Mesothelial cell of epicardium (in vitro differentiated cells): ENCODE measurements at regions not wholly inside any gene's neighbourhood (a gene's known extent, or its start where the extent isn't known, plus 50 kb on each side); places are given as distances from the start of the nearest gene placed in this dataset.

Experiments
- DNase-seq, 2 experiments: peaks; one replicate each; pipeline ENCODE4 v3.0.0; 2021; ENCODE audit warnings: low spot score in 2 of 2; ENCODE audit not compliant: unreplicated experiment in 2 of 2
- H3K27ac Mint-ChIP-seq: 2 replicates; pipeline ENCODE4 v1.8.0; 2021; ENCODE audit warnings: mixed read lengths
- H3K27me3 Mint-ChIP-seq: 2 replicates; pipeline ENCODE4 v1.8.0; 2021; ENCODE audit warnings: low read depth, mixed read lengths
- H3K36me3 Mint-ChIP-seq: 2 replicates; pipeline ENCODE4 v1.8.0; 2021; ENCODE audit warnings: mixed read lengths
- H3K4me1 Mint-ChIP-seq: 2 replicates; pipeline ENCODE4 v1.8.0; 2021; ENCODE audit warnings: mixed read lengths
- H3K4me3 Mint-ChIP-seq: 2 replicates; pipeline ENCODE4 v1.8.0; 2021; ENCODE audit warnings: mild to moderate bottlenecking, moderate library complexity, mixed read lengths
- H3K9me3 Mint-ChIP-seq: 2 replicates; pipeline ENCODE4 v1.8.0; 2021; ENCODE audit warnings: mixed read lengths
- CTCF ChIP-seq: fragments of 200-600 bp; sonication (generic); IDR thresholded peaks from one replicate; pipeline ENCODE4 v1.5.0; 2021; ENCODE audit warnings: antibody characterized with exemption; ENCODE audit not compliant: unreplicated experiment

- Mint-ChIP-seq H3K4me1 (peaks cover 12% of the 10 kb centered on the region), H3K27me3 (peaks cover 66% of the 10 kb centered on the region), H3K4me3 (no peak overlapping the region), H3K36me3 (no peaks in the 10 kb centered on the region), H3K9me3 (no peaks in the 10 kb centered on the region), H3K27ac (no peak overlapping the region)
- DNase-seq = no peak
- no peak for TF ChIP-seq CTCF
These were observed 172.4 kb upstream of the PDE10A start for GRCh38 chr6:165835410-165835851.

GRCh38 chr6:165834613-165835259, 171.7 kb upstream of the PDE10A start:
- Mint-ChIP-seq H3K4me1 (peaks cover 12% of the 10 kb centered on the region), H3K27ac (no peak overlapping the region), H3K27me3 (peaks cover 63% of the 10 kb centered on the region), H3K4me3 (no peak overlapping the region), H3K9me3 (no peaks in the 10 kb centered on the region), H3K36me3 (no peaks in the 10 kb centered on the region)
- no peak for DNase-seq
- TF ChIP-seq CTCF = no peak

GRCh38 chr6:165833355-165833754, 170.3 kb upstream of the PDE10A start:
- Mint-ChIP-seq H3K27ac (no peak overlapping the region), H3K27me3 (peaks cover 68% of the 10 kb centered on the region), H3K9me3 (no peaks in the 10 kb centered on the region), H3K36me3 (no peaks in the 10 kb centered on the region), H3K4me3 (no peak overlapping the region), H3K4me1 (peaks cover 8% of the 10 kb centered on the region)
- no peak for TF ChIP-seq CTCF
- no peak for DNase-seq

DNA sequence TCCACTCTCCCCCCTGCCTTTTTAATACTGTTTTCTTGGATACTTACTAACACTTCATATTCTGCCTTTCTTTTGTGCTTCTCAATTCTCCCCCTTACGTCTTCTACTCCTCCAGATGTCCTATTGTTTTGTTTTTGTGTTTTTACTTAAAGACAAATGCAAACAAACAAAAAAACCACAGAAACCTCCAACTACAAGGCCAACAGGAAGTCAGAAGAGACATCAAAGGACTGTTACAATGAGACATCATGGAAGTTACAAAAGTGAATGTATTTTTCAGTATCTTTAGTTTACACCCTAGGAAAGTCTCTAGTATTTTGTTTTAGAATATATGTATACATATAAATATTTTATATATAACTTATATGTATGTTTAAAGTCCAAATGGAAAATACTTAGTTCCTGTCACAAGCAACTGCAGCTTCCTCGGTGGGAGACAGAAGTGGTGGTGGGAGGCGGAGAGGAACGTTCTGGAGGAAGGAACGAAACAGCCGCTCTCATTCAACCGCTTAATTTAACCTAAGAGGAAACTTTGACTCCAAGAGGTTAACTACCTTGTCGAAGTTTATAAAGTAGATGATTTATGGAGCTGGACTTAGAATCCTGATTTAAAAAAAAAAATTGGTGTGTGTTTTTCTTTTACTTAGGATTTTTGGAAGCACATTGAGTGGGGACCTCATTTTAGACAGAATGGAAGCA, 168.9 kb upstream of the PDE10A start:
- no peak for DNase-seq
- TF ChIP-seq CTCF = no peak
- H3K9me3 Mint-ChIP-seq = no peaks in the 10 kb centered on the region

GRCh38 chr6:165830761-165831160, 167.7 kb upstream of the PDE10A start:
- Mint-ChIP-seq H3K36me3 (no peaks in the 10 kb centered on the region), H3K9me3 (no peaks in the 10 kb centered on the region), H3K27me3 (peaks cover 71% of the 10 kb centered on the region), H3K4me3 (no peak overlapping the region), H3K27ac (no peak overlapping the region), H3K4me1 (peaks cover 4% of the 10 kb centered on the region)
- TF ChIP-seq CTCF = no peak
- DNase-seq = no peak

More for the DNA sequence above, 168.9 kb upstream of the PDE10A start:
- Mint-ChIP-seq H3K27ac (no peak overlapping the region), H3K4me1 (peaks cover 4% of the 10 kb centered on the region), H3K36me3 (no peaks in the 10 kb centered on the region), H3K27me3 (peaks cover 75% of the 10 kb centered on the region), H3K4me3 (no peak overlapping the region)
